NCI-H748 (cell line): ENCODE measurements at regions not wholly inside any gene's neighbourhood (a gene's known extent, or its start where the extent isn't known, plus 50 kb on each side); places are given as distances from the start of the nearest gene placed in this dataset.

Experiments
- DNase-seq: peaks from one replicate; lab custom pipeline; 2025; ENCODE audit not compliant: unreplicated experiment; lab: John Stamatoyannopoulos, UW

GRCh38 chr5:110218981-110219380 is 507.5 kb downstream of the TMEM232 start:
- DNase-seq: no peak

GRCh38 chr5:110219769-110220168 is 506.7 kb downstream of the TMEM232 start:
- DNase-seq: no peak

GRCh38 chr5:110221036-110221435 is 505.4 kb downstream of the TMEM232 start:
- no peak for DNase-seq

- no peak for DNase-seq
These were observed 502.4 kb downstream of the TMEM232 start for GRCh38 chr5:110224050-110224449.

- no peak for DNase-seq
These were observed 500.5 kb downstream of the TMEM232 start for GRCh38 chr5:110225949-110226348.

- no peak for DNase-seq
These were observed 486.7 kb downstream of the TMEM232 start for GRCh38 chr5:110239786-110240185.

GRCh38 chr5:110242950-110243349 is 483.5 kb downstream of the TMEM232 start:
- no peak for DNase-seq

GRCh38 chr5:110248921-110249320 is 477.6 kb downstream of the TMEM232 start:
- no peak for DNase-seq

- DNase-seq: no peak
These were observed 476.1 kb downstream of the TMEM232 start for GRCh38 chr5:110250355-110250754.

- no peak for DNase-seq
These were observed 475.7 kb downstream of the TMEM232 start for GRCh38 chr5:110250755-110251154.

GRCh38 chr5:110251366-110251765 is 475.1 kb downstream of the TMEM232 start:
- DNase-seq: no peak

GRCh38 chr5:110255194-110255593 is 471.3 kb downstream of the TMEM232 start:
- DNase-seq: no peak

GRCh38 chr5:110256298-110256697 is 470.2 kb downstream of the TMEM232 start:
- no peak for DNase-seq

GRCh38 chr5:110257971-110258370 is 468.5 kb downstream of the TMEM232 start:
- no peak for DNase-seq

GRCh38 chr5:110258460-110259216 is 467.8 kb downstream of the TMEM232 start:
- DNase-seq: no peak

- no peak for DNase-seq
These were observed 463.7 kb downstream of the TMEM232 start for GRCh38 chr5:110262749-110263148.

- no peak for DNase-seq
These were observed 461.8 kb downstream of the TMEM232 start for GRCh38 chr5:110264661-110265060.

GRCh38 chr5:110265162-110265561 is 461.3 kb downstream of the TMEM232 start:
- no peak for DNase-seq

GRCh38 chr5:110267714-110268113 is 458.8 kb downstream of the TMEM232 start:
- no peak for DNase-seq

- no peak for DNase-seq
These were observed 458.2 kb downstream of the TMEM232 start for GRCh38 chr5:110268283-110268682.

- no peak for DNase-seq
These were observed 457.5 kb downstream of the TMEM232 start for GRCh38 chr5:110268985-110269384.

- DNase-seq: no peak
These were observed 456.9 kb downstream of the TMEM232 start for GRCh38 chr5:110269478-110270142.

GRCh38 chr5:110275878-110276277 is 450.6 kb downstream of the TMEM232 start:
- no peak for DNase-seq
